ENCODE measurements at regions not wholly inside any gene's neighbourhood (a gene's known extent, or its start where the extent isn't known, plus 50 kb on each side); places are given as distances from the start of the nearest gene placed in this dataset.

DNA sequence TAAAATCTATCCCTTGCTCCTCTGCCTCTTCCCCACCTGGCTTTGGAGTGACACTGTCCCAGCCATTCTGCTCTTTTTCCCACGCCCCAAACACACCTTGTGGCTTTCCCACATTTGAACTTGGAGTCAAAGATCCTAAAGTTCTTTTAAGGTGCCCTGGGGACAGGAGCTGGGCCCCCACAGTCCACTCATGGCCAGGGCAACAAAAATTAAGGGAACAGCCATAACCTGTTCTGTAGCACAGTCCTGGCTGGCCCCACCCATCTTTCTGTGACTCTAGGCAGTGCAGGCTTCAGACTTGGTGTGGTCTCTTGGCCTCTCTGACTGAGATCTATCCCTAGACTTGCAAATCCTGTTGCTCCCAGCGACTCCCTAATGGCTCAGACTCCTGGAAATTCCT, 143.0 kb upstream of the MAGI3 start:
- TF ChIP-seq TEAD4 (CRISPR knock-in tag; IDR thresholded peaks at IDR 0.05) (no peak), STAT6 (CRISPR knock-in tag; conservative IDR thresholded peaks at IDR 0.05; ENCODE audit: low read depth) (no peak), JUN (CRISPR knock-in tag; IDR thresholded peaks at IDR 0.05) (no peak), ZNF232 (CRISPR knock-in tag; IDR thresholded peaks at IDR 0.05) (no peak), NR2C2 (CRISPR knock-in tag; IDR thresholded peaks at IDR 0.05) (no peak)
- TF ChIP-seq, protein P1, sequence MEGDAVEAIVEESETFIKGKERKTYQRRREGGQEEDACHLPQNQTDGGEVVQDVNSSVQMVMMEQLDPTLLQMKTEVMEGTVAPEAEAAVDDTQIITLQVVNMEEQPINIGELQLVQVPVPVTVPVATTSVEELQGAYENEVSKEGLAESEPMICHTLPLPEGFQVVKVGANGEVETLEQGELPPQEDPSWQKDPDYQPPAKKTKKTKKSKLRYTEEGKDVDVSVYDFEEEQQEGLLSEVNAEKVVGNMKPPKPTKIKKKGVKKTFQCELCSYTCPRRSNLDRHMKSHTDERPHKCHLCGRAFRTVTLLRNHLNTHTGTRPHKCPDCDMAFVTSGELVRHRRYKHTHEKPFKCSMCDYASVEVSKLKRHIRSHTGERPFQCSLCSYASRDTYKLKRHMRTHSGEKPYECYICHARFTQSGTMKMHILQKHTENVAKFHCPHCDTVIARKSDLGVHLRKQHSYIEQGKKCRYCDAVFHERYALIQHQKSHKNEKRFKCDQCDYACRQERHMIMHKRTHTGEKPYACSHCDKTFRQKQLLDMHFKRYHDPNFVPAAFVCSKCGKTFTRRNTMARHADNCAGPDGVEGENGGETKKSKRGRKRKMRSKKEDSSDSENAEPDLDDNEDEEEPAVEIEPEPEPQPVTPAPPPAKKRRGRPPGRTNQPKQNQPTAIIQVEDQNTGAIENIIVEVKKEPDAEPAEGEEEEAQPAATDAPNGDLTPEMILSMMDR (IDR thresholded peaks at IDR 0.05), result no peak

Measured in WTC11 (cell line).